SJCRH30 (cell line): ENCODE measurements at regions not wholly inside any gene's neighbourhood (a gene's known extent, or its start where the extent isn't known, plus 50 kb on each side); places are given as distances from the start of the nearest gene placed in this dataset.

Experiments used
- DNase-seq, 2 experiments: peaks; one replicate each; pipeline ENCODE4 v3.0.0-alpha.2; 2015 to 2020
- H3K27ac ChIP-seq: fragments of 250-450 bp; sonication (Bioruptor Pico); 2 replicates; pipeline ENCODE4 v1.5.1; 2020; ENCODE audit warnings: mild to moderate bottlenecking, moderate library complexity
- H3K27me3 ChIP-seq: fragments of 250-450 bp; sonication (Bioruptor Pico); 2 replicates; pipeline ENCODE4 v1.5.1; 2020; ENCODE audit warnings: mild to moderate bottlenecking, moderate library complexity
- H3K36me3 ChIP-seq: fragments of 250-450 bp; sonication (Bioruptor Pico); 2 replicates; pipeline ENCODE4 v1.5.1; 2020; ENCODE audit warnings: mild to moderate bottlenecking, moderate library complexity
- H3K4me1 ChIP-seq: fragments of 250-450 bp; sonication (Bioruptor Pico); 2 replicates; pipeline ENCODE4 v1.5.1; 2020; ENCODE audit warnings: mild to moderate bottlenecking, moderate library complexity
- H3K4me3 ChIP-seq: fragments of 250-450 bp; sonication (Bioruptor Pico); 2 replicates; pipeline ENCODE4 v1.5.1; 2020; ENCODE audit warnings: mild to moderate bottlenecking, moderate library complexity
- H3K9me3 ChIP-seq: fragments of 250-450 bp; sonication (Bioruptor Pico); replicated peaks from 2 replicates; pipeline ENCODE4 v1.5.1; 2020; ENCODE audit warnings: mild to moderate bottlenecking, moderate library complexity

- H3K27ac ChIP-seq = no peak overlapping the region
- H3K4me1 ChIP-seq = no peaks in the 10 kb centered on the region
- H3K36me3 ChIP-seq = no peaks in the 10 kb centered on the region
- H3K27me3 ChIP-seq = no peaks in the 10 kb centered on the region
- DNase-seq = no peak
- no peak overlapping the region for H3K4me3 ChIP-seq
- no peaks in the 10 kb centered on the region for H3K9me3 ChIP-seq
Observed at GRCh38 chr5:51039424-51040329, 343.6 kb upstream of the ISL1 start.

- Histone ChIP-seq H3K36me3 (no peaks in the 10 kb centered on the region), H3K4me3 (no peak overlapping the region), H3K27me3 (no peaks in the 10 kb centered on the region), H3K9me3 (no peaks in the 10 kb centered on the region), H3K27ac (no peak overlapping the region), H3K4me1 (no peaks in the 10 kb centered on the region)
- no peak for DNase-seq
Observed at GRCh38 chr5:51043745-51044144, 339.5 kb upstream of the ISL1 start.

GRCh38 chr5:51047369-51047768 is 335.9 kb upstream of the ISL1 start:
- H3K36me3 ChIP-seq = no peaks in the 10 kb centered on the region
- no peak overlapping the region for H3K27ac ChIP-seq
- no peaks in the 10 kb centered on the region for H3K4me1 ChIP-seq
- no peak overlapping the region for H3K4me3 ChIP-seq
- H3K9me3 ChIP-seq = no peaks in the 10 kb centered on the region
- no peaks in the 10 kb centered on the region for H3K27me3 ChIP-seq
- no peak for DNase-seq

DNA sequence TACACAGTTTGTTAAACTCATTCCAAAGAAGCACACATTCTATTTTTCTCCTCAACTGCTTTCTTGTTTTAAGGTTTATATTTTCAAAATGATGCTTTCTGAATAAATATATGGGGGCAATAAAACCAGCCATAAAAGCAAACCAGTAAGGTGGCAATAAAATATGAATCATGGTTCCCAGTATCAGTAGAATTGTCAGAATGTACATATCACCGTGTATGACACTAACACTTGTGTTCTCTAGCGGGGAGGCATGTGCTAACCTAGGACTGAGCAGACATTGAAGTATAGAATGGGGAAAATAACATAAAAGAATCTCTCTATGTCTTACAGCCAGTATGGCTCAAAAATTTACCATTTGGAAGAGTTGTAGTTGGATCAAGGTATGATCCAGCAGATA is 329.9 kb upstream of the ISL1 start:
- no peak overlapping the region for H3K27ac ChIP-seq
- peaks cover 3% of the 10 kb centered on the region; the same call in 1 of the 2 replicates for H3K9me3 ChIP-seq
- no peak overlapping the region for H3K4me3 ChIP-seq
- no peaks in the 10 kb centered on the region for H3K4me1 ChIP-seq
- H3K36me3 ChIP-seq = no peaks in the 10 kb centered on the region
- H3K27me3 ChIP-seq = no peaks in the 10 kb centered on the region
- DNase-seq = no peak

- DNase-seq = no peak
- no peaks in the 10 kb centered on the region for H3K27me3 ChIP-seq
- H3K36me3 ChIP-seq = no peaks in the 10 kb centered on the region
- H3K4me1 ChIP-seq = no peaks in the 10 kb centered on the region
- H3K27ac ChIP-seq = no peak overlapping the region
- H3K4me3 ChIP-seq = no peak overlapping the region
- H3K9me3 ChIP-seq = peaks cover 3% of the 10 kb centered on the region; the same call in 1 of the 2 replicates
Observed at GRCh38 chr5:51060953-51061352, 322.3 kb upstream of the ISL1 start.

DNA sequence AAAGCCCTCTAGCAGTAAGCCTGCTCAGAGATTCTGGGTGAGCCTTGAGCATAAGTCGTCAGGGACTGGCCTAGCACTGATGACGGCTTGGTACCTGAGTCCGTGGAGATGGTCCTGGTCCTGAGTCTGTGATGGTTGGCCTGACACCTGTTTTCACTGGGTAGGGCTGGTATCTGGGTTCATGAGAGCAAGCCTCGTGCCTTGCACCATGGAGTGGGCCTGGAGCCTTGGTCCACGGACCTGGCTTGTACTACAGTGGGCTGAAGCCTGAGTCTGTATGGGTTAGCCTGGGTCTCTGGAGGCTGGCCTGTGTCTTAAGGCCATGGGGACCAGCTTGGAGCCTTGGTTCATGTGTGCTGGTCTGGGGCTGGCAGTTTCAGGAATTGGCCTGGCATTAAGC is 310.3 kb upstream of the ISL1 start:
- H3K27me3 ChIP-seq = no peaks in the 10 kb centered on the region
- no peak overlapping the region for H3K4me3 ChIP-seq
- no peaks in the 10 kb centered on the region for H3K9me3 ChIP-seq
- H3K27ac ChIP-seq = no peak overlapping the region
- no peak for DNase-seq
- H3K36me3 ChIP-seq = no peaks in the 10 kb centered on the region
- no peaks in the 10 kb centered on the region for H3K4me1 ChIP-seq

DNA sequence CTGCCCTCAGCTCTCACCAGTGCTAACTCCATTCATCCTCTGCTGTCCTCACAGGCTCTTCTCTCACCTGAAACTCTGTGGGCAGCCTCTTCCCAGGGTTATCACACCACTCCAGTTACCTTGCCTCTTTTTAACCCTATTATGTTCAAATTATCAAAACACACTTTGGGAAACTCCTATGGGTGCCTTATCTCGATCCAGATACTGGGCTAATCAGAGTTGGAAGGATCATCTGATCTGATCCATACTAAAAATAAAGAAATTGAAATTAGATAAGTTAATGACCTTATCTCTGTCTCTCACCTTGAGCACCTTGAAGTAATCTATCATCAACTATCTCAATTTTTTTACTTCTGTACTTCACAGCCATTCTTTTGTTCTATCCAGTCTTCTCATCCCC is 300.5 kb upstream of the ISL1 start:
- H3K4me3 ChIP-seq = no peak overlapping the region
- no peaks in the 10 kb centered on the region for H3K36me3 ChIP-seq
- H3K4me1 ChIP-seq = no peaks in the 10 kb centered on the region
- H3K27me3 ChIP-seq = 0 out of 2 replicates have a peak, but pooled peaks cover 4% of the 10 kb centered on the region
- no peaks in the 10 kb centered on the region for H3K9me3 ChIP-seq
- no peak overlapping the region for H3K27ac ChIP-seq
- DNase-seq = no peak

GRCh38 chr5:51091816-51092215 is 291.4 kb upstream of the ISL1 start:
- no peak overlapping the region for H3K4me3 ChIP-seq
- H3K9me3 ChIP-seq = no peaks in the 10 kb centered on the region
- H3K4me1 ChIP-seq = no peaks in the 10 kb centered on the region
- no peaks in the 10 kb centered on the region for H3K27me3 ChIP-seq
- no peak for DNase-seq
- H3K36me3 ChIP-seq = no peaks in the 10 kb centered on the region
- no peak overlapping the region for H3K27ac ChIP-seq

DNA sequence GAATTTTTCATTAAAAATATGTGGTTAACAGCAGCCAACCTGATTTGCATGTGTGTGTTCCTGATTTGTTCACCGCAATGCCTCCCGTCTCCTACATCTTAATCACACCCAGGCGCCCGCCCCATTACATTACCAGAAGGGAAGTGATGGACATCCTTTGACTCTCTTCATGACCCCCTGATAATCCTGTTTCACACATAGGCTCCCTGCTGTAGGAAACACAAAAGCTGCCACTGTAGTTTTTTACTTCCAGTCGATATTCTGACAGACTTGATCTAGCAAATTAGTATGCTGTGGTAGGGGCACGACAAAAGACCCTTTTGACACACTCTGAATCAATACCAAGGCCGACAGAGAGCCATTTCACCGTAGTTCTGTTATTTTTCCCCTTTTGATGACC is 287.8 kb upstream of the ISL1 start:
- H3K4me1 ChIP-seq = no peaks in the 10 kb centered on the region
- H3K27me3 ChIP-seq = no peaks in the 10 kb centered on the region
- H3K36me3 ChIP-seq = no peaks in the 10 kb centered on the region
- no peak overlapping the region for H3K27ac ChIP-seq
- H3K9me3 ChIP-seq = no peaks in the 10 kb centered on the region
- H3K4me3 ChIP-seq = no peak overlapping the region
- DNase-seq = no peak

DNA sequence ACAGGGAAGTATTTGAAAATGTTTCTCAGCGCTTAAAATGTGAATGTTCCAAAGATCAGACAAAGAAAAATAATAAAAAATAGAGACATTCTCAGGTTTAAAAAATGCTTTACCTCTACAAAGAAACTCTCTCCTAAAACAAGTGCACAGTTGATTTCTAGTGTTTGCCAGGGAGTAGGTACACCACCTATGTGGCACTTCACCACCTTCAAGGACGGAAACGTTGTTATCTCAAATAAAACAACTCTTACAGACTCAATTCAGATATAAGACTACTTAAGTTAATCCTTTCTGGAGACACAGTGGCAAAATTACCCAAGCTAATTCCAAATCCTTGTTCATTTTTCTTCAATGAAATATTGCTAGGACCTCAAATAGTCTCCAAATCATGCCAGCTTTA is 286.4 kb upstream of the ISL1 start:
- Histone ChIP-seq H3K27me3 (no peaks in the 10 kb centered on the region), H3K4me1 (no peaks in the 10 kb centered on the region), H3K4me3 (no peak overlapping the region), H3K9me3 (no peaks in the 10 kb centered on the region), H3K36me3 (no peaks in the 10 kb centered on the region), H3K27ac (no peak overlapping the region)
- no peak for DNase-seq

DNA sequence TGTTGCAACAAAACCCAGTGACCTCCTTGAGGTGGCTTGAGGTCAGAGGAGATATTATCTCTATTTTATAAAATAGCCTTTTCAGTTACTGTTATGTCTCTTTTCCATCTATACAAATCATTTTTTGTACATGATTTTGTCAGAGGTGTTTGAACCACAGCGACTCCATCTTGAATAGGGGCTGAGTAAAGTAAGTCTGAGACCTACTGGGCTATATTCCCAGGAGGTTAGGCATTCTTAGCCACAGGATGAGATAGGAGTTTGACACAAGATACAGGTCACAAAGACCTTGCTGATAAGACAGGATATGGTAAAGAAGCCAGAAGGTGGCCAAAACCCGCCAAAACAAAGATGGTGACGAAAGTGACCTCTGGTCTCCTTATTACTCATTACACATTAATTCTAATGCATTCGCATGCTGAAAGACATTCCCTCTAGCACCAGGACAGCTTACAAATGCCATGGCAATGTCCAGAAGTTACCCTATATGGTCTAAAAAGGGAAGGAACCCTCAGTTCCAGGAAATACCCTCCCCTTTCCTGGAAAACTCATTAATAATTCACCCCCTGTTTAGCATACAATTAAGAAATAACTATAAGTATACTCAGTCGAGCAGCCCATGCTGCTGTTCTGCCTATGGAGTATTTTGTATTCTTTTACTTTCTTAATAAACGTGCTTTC is 283.9 kb upstream of the ISL1 start:
- H3K9me3 ChIP-seq = no peaks in the 10 kb centered on the region
- no peaks in the 10 kb centered on the region for H3K36me3 ChIP-seq
- H3K27me3 ChIP-seq = no peaks in the 10 kb centered on the region
- no peak overlapping the region for H3K4me3 ChIP-seq
- H3K4me1 ChIP-seq = no peaks in the 10 kb centered on the region
- no peak overlapping the region for H3K27ac ChIP-seq
- DNase-seq = no peak

DNA sequence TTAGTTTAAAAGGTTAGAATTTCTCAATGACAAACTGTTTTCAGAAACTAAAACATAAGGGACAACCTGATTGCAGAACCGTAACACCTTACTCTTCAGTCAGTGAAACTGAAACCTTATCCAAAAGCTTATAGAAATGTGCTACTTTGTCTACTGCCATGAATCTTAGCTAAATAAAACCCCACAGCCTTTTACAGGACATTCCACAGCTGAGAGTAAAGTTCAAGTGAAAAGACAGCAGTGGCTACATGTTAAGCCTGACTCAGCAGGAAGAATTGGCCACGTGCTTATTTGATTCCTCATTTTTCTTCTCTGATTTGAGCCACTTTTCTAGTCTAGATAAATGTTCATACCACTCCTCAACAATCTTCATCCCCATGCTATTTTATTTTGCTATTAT is 278.7 kb upstream of the ISL1 start:
- no peak overlapping the region for H3K27ac ChIP-seq
- no peak for DNase-seq
- H3K4me1 ChIP-seq = no peaks in the 10 kb centered on the region

DNA sequence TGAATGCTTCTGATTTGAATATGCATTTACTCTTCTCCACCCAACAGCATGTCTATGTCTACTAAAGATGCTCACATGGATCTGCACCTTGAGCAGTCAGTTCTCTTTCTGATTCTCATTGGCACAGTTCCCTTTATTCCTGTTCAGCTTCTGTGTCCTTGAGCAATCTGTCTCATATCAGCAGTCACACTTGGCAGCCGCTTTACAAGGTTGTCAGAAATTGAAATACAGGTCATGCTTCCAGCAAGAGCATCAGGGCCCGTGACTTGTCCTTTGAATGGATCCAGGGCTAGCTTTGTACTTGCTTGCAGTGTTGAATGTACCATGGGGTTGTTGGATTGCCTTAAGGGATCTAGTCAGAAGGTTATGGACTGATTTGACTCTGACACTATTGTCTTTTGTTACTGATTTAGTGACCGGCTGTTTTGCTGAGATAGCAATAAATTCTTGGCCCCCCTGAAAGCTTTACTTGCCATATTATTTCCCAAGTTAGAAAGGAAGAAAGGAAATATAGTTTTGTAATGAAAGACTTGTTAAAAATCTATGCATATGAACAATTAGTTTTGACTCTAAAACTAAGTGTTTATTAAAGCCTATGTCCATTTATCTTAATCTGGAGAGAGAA is 273.4 kb upstream of the ISL1 start:
- DNase-seq = no peak
- no peak overlapping the region for H3K4me3 ChIP-seq
- no peaks in the 10 kb centered on the region for H3K4me1 ChIP-seq
- no peaks in the 10 kb centered on the region for H3K9me3 ChIP-seq
- H3K27ac ChIP-seq = no peak overlapping the region
- H3K36me3 ChIP-seq = no peaks in the 10 kb centered on the region
- no peaks in the 10 kb centered on the region for H3K27me3 ChIP-seq

More for the DNA sequence above, 278.7 kb upstream of the ISL1 start:
- Histone ChIP-seq H3K4me3 (no peak overlapping the region), H3K9me3 (no peaks in the 10 kb centered on the region), H3K27me3 (no peaks in the 10 kb centered on the region), H3K36me3 (no peaks in the 10 kb centered on the region)

- no peak overlapping the region for H3K27ac ChIP-seq
- H3K36me3 ChIP-seq = no peaks in the 10 kb centered on the region
- H3K27me3 ChIP-seq = peaks cover 3% of the 10 kb centered on the region; the same call in 1 of the 2 replicates
- no peak for DNase-seq
- H3K9me3 ChIP-seq = no peaks in the 10 kb centered on the region; the same call in 1 of the 2 replicates
- H3K4me3 ChIP-seq = no peak overlapping the region
- no peaks in the 10 kb centered on the region for H3K4me1 ChIP-seq
Observed at GRCh38 chr5:51131266-51131665, 252.0 kb upstream of the ISL1 start.

- H3K4me3 ChIP-seq = no peak overlapping the region
- no peaks in the 10 kb centered on the region; the same call in 1 of the 2 replicates for H3K9me3 ChIP-seq
- H3K36me3 ChIP-seq = no peaks in the 10 kb centered on the region
- no peak for DNase-seq
- H3K27ac ChIP-seq = no peak overlapping the region
- no peaks in the 10 kb centered on the region for H3K27me3 ChIP-seq
- no peaks in the 10 kb centered on the region for H3K4me1 ChIP-seq
Observed at GRCh38 chr5:51138164-51138563, 245.1 kb upstream of the ISL1 start.
